HG03280 (cell line): ENCODE measurements at regions not wholly inside any gene's neighbourhood (a gene's known extent, or its start where the extent isn't known, plus 50 kb on each side); places are given as distances from the start of the nearest gene placed in this dataset.

ENCODE experiments used
- ATAC-seq: cut with Tn5 transposase; IDR thresholded peaks from one replicate; pipeline ENCODE4 v1.9.1; 2021; ENCODE audit warnings: mild to moderate bottlenecking, moderate library complexity; ENCODE audit not compliant: unreplicated experiment

GRCh38 chr7:97601931-97602457 lies 129.9 kb upstream of the TAC1 start:
- ATAC-seq = no peak

- no peak for ATAC-seq
Observed at GRCh38 chr7:97620495-97620894, 111.4 kb upstream of the TAC1 start.

GRCh38 chr7:97623333-97623732 lies 108.6 kb upstream of the TAC1 start:
- ATAC-seq = peak; percentile 85

- no peak for ATAC-seq
Observed at GRCh38 chr7:97630116-97630515, 101.8 kb upstream of the TAC1 start.

GRCh38 chr7:97635622-97636021 lies 96.3 kb upstream of the TAC1 start:
- no peak for ATAC-seq

GRCh38 chr7:97639036-97639435 lies 92.8 kb upstream of the TAC1 start:
- ATAC-seq = no peak

GRCh38 chr7:97659363-97660045 lies 72.4 kb upstream of the TAC1 start:
- no peak for ATAC-seq

GRCh38 chr7:97667359-97667758 lies 64.5 kb upstream of the TAC1 start:
- no peak for ATAC-seq

- ATAC-seq = no peak
Observed at GRCh38 chr7:97671571-97671970, 60.3 kb upstream of the TAC1 start.

- no peak for ATAC-seq
Observed at GRCh38 chr7:97680622-97681021, 51.3 kb upstream of the TAC1 start.
